ENCODE measurements at regions not wholly inside any gene's neighbourhood (a gene's known extent, or its start where the extent isn't known, plus 50 kb on each side); places are given as distances from the start of the nearest gene placed in this dataset.

DNA sequence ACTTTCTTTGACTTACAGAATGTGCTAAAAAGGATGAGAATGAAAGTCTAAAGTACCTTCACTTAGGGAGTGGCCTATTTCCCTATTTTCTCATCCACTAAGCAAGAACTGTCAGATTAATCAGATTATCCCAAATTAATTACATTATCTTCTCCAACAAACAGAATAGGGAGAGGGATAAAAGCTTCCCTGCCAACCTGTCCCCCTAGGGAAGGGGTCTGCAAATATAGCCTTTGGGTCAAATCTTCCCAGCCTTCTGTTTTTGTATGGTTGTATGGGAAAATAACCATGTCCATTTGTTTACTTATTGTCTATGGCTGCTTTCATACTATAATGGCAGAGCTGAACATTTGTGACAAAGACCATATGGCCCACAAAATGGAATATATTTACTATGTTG, 57.1 kb upstream of the USP38 start:
- no peak overlapping the region for H3K4me3 ChIP-seq (ENCODE audit: low read length)
- H3K4me2 ChIP-seq (ENCODE audit: low read depth, low read length) = no peak overlapping the region
- no peak overlapping the region for H3K27ac ChIP-seq (ENCODE audit: low read length)
- no peak overlapping the region for H2AFZ ChIP-seq (ENCODE audit: low read length)
- no peak overlapping the region for H3K9ac ChIP-seq (ENCODE audit: low read length)
- H3F3A ChIP-seq (ENCODE audit: insufficient read depth, low read length) = no peaks in the 10 kb centered on the region
- no peaks in the 10 kb centered on the region for H3K4me1 ChIP-seq (ENCODE audit: low read length)
- no peaks in the 10 kb centered on the region for H3K36me3 ChIP-seq (replicated peaks; ENCODE audit: insufficient read depth, low read length)
- H4K20me1 ChIP-seq (ENCODE audit: insufficient read depth, low read length) = no peaks in the 10 kb centered on the region
- no peak for DNase-seq
- no peaks in the 10 kb centered on the region for H3K9me2 ChIP-seq (replicated peaks; ENCODE audit: insufficient read depth, low read length)
- no peaks in the 10 kb centered on the region for H3K79me2 ChIP-seq (ENCODE audit: low read length)
- no peak for TF ChIP-seq EZH2phosphoT487 (IDR thresholded peaks at IDR 0.05; ENCODE audit: low read length)
- TF ChIP-seq, protein P1, sequence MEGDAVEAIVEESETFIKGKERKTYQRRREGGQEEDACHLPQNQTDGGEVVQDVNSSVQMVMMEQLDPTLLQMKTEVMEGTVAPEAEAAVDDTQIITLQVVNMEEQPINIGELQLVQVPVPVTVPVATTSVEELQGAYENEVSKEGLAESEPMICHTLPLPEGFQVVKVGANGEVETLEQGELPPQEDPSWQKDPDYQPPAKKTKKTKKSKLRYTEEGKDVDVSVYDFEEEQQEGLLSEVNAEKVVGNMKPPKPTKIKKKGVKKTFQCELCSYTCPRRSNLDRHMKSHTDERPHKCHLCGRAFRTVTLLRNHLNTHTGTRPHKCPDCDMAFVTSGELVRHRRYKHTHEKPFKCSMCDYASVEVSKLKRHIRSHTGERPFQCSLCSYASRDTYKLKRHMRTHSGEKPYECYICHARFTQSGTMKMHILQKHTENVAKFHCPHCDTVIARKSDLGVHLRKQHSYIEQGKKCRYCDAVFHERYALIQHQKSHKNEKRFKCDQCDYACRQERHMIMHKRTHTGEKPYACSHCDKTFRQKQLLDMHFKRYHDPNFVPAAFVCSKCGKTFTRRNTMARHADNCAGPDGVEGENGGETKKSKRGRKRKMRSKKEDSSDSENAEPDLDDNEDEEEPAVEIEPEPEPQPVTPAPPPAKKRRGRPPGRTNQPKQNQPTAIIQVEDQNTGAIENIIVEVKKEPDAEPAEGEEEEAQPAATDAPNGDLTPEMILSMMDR (IDR thresholded peaks at IDR 0.05; ENCODE audit: low read length) = no peak
- TF ChIP-seq EZH2 (optimal IDR thresholded peaks at IDR 0.05; ENCODE audit: low read depth, low read length) = no peak
- no peaks in the 10 kb centered on the region for H3K9me3 ChIP-seq (replicated peaks; ENCODE audit: insufficient read depth, low read length)
- no peaks in the 10 kb centered on the region for H3K27me3 ChIP-seq (replicated peaks; ENCODE audit: insufficient read depth, low read length)

DNA sequence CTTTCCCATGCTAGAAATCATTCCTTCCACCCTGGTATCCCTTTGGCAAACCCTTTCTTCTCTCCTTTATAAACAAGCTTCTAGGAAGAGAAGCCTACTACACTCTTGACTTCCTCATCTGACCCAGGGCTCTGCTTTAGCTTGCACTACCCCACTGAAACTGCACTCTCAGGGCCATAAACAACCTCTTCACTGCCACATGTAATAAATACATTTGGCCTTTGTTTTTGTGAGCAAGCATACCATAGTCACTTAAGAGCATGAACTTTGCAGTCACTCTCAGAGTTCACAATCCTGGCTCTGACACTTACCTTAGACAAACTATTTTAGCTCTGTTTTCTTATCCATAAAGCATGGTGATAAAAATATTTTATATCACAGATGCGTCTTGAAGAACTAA, 50.7 kb upstream of the USP38 start:
- Histone ChIP-seq H3K36me3 (replicated peaks; ENCODE audit: insufficient read depth, low read length) (no peaks in the 10 kb centered on the region), H3K9ac (ENCODE audit: low read length) (no peak overlapping the region), H3K27ac (ENCODE audit: low read length) (no peak overlapping the region), H3K9me2 (replicated peaks; ENCODE audit: insufficient read depth, low read length) (no peaks in the 10 kb centered on the region), H4K20me1 (ENCODE audit: insufficient read depth, low read length) (no peaks in the 10 kb centered on the region), H2AFZ (ENCODE audit: low read length) (no peak overlapping the region), H3K4me2 (ENCODE audit: low read depth, low read length) (no peak overlapping the region), H3K4me3 (ENCODE audit: low read length) (no peak overlapping the region), H3K9me3 (replicated peaks; ENCODE audit: insufficient read depth, low read length) (no peaks in the 10 kb centered on the region), H3F3A (ENCODE audit: insufficient read depth, low read length) (no peaks in the 10 kb centered on the region), H3K27me3 (replicated peaks; ENCODE audit: insufficient read depth, low read length) (no peaks in the 10 kb centered on the region), H3K79me2 (ENCODE audit: low read length) (no peaks in the 10 kb centered on the region), H3K4me1 (ENCODE audit: low read length) (no peaks in the 10 kb centered on the region)
- no peak for DNase-seq
- TF ChIP-seq, protein P1 (IDR thresholded peaks at IDR 0.05; ENCODE audit: low read length) = no peak
- TF ChIP-seq EZH2 (optimal IDR thresholded peaks at IDR 0.05; ENCODE audit: low read depth, low read length) (no peak), EZH2phosphoT487 (IDR thresholded peaks at IDR 0.05; ENCODE audit: low read length) (no peak)

Measured in MM.1S (cell line).